GM18508 (cell line): ENCODE measurements at regions not wholly inside any gene's neighbourhood (a gene's known extent, or its start where the extent isn't known, plus 50 kb on each side); places are given as distances from the start of the nearest gene placed in this dataset.
A peak's percentile ranks its signal among the peaks of the same experiment; 100 is the strongest.
"Not testable (repeated sequence)": the region's sequence is repeated elsewhere in the genome, so short reads cannot be mapped to it uniquely, and the experiment has no call there.

Source experiments
- ATAC-seq: cut with Tn5 transposase; IDR thresholded peaks from one replicate; pipeline ENCODE4 v1.9.1; 2021; ENCODE audit warnings: moderate number of reproducible peaks; ENCODE audit not compliant: insufficient read depth, unreplicated experiment

DNA sequence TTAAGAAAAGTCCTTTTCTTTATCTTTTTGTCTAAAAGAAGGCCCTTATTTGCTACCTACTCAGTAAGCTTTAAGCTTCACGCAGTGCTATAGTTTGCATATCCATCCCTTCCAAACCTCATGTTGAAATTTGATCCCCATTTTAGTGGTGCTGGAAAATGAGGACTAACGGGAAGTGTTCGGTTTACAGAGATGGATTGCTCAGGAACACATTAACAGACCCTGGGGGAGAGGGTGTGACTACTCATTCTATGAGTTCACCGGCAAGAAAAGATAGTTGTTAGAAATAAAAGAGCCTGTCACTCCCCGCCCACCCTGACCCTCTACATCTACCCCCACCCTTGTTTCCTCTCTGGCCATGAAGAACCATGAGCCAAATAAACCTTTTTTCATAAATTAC lies 546.2 kb downstream of the MEI4 start:
- ATAC-seq, result no peak

DNA sequence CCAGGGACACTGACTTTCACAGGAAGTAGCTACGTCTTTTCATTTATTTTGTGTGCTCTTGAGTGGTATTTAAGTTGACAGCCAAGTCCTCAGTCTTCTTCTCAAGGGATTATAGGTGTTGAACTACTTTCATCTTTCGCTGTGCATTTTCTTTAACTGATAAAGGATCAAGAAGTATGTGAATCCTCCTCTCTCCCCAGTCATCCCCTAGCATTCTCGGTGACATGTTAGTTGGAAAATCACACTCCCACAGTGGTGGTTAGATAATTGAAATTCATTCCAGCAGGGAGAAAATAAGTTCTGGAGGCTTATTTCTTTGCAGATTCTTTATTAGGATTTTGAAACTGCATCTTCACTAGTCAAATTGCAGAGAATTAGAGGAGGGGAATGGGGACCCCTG lies 569.4 kb downstream of the MEI4 start:
- no peak for ATAC-seq

DNA sequence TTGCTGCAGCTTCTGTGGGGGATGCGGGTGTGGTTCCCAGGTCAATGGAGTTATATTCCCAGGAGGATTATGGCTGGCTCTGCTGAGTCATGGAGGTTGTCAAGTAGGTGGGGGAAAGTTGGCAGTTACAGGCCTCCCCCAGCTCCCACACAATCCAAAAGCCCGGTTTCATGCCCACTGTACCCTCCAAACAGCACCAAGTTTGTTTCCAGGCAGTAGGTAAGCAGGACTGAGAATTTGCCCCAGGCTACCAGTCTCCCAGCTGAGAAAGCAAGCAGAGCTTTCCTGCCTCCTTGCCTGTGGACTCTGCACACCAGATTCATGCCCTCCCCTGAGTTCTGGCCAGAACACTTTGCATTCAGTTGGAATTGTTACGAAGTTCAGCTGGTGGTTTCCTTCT lies 578.2 kb downstream of the MEI4 start:
- ATAC-seq, result no peak

DNA sequence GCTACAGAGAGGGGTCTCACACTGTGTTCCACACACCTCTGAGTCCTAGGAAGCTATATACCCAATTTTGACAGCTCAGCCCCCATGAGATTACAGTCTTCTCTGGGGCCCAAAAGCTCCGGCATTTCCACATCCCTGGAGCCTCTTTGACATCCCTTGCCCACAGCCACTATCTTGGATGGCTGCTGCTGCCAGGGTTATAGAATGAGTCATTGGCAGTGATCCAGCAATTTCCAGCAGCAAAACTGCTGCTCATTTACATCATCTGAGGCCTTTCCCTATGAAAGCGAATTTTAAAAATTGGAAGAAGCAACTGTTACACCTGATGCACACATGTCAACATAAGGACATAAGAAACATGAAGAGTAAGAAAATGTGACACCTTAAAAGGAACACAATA lies 590.7 kb downstream of the MEI4 start:
- no peak for ATAC-seq

DNA sequence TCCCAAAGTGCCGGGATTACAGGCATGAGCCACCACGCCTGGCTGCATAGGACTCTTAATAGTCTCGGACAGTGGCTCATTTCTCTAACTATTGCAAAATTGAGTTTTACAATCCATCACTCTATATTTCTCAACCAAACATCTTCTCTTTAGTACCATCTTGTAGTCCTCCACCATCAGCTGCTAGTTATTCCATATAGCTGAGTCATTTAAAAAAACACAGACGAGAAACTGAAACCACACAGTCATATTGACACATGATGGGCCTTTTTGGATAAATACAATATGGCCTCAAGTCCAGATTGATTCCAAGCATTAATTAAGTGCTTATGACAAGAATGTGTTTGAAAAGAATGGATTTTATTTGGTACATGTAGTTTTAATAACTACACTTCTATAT lies 599.1 kb downstream of the MEI4 start:
- ATAC-seq, result no peak

DNA sequence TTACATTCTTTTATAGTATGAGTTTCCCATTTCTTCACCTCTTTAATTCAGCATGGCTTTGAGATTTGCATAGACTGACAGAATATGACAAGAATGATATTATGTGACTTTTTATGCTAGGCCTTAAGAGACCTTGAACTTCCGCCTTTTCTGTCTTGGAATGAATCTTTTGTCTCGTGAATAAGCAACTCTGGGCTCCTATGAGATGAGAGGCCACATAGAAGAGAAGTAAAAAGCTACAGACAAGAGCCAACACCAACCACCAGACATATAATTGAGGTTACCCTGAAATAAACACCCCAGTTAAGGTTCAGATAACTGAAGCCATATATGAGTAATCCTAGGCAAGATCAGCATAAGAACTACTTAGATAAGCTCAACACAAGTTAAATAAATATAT lies 600.8 kb downstream of the MEI4 start:
- peak; percentile 48 for ATAC-seq

DNA sequence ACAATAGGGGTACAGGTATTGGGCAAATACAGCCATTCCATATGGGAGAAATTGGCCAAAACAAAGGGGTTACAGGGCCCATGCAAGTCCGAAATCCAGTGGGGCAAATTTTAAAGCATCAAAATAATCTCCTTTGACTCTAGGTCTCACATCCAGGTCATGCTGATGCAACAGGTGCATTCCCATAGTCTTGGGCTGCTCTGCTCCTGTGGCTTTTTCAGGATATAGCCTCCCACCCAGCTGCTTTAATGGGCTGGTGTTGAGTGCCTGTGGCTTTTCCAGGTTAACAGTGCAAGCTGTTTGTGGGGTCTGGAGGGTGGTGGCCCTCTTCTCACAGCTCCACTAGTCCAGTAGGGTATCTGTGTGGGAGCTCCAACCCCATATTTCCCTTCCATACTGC lies 607.1 kb downstream of the MEI4 start:
- ATAC-seq, result no peak

DNA sequence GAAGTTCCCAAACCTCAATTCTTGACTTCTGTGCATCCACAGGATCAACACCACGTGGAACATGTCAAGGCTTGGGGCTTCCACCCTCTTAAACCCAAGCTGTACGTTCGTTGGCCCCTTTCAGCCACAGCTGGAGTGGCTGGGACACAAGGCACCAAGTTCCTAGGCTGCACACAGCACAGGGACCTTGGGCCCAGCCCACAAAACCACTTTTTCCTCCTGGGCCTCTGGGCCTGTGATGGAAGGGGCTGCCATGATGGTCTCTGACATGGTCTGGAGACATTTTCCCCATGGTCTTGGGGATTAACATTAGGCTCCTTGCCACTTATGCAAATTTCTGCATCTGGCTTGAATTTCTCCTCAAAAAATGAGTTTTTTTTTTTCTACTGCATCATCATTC lies 606.9 kb upstream of the IRAK1BP1 start:
- ATAC-seq, result not testable (repeated sequence)

DNA sequence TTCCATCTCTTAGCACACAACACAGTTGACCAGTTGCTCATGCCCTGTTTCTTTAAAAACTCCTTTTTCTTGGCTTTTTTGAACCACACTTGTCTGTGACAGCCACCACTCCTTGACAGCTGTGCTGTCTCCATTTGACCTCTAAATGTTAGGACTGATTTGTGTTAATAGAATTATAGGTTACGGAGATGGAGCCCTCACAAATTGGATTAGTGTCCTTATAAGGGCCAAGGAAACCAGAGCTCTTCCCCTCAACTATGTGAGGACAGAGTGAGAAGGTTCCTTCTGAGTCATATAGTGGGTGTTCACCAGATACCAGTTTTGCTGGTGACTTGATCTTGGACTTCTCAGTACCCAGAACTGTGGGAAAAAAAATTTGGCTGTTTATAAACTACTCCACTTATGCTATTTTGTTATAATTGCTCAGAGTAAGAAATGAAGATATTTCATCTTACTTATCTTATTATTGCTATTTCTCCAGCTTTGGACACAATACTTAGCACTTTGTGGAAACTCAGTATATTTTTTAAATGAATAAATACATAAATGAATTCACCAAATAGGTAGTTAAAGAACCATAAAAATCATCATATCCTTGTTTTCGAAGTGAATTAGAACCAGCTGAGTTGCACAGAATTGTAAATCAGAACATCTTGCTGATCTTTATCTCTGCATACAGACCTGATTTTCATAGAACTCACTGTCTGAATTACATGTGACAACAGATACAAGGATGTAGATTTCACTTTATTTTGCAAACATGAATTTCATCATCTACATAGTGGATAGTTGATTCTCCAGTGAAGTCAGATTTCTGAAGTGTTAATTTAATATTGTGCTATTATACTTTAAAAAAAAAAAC lies 598.5 kb upstream of the IRAK1BP1 start:
- no peak for ATAC-seq

DNA sequence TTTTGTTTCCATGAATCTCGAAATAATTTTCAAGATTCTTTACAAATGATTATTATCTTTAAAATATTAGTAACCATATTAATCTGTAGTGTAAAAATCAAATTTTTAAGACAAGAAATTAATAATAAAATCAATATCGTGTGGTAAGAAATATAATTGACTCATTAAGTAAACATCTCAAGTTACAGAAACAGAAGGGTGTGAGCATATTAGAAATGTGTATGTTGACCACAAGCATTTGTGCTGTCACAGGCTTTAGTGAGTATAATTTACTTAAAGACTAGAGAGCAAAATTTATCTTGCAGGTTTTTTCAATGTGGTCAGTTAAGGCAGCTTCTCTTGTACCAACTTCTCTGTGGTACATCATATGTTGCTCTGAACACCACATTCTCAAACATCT lies 566.5 kb upstream of the IRAK1BP1 start:
- no peak for ATAC-seq

DNA sequence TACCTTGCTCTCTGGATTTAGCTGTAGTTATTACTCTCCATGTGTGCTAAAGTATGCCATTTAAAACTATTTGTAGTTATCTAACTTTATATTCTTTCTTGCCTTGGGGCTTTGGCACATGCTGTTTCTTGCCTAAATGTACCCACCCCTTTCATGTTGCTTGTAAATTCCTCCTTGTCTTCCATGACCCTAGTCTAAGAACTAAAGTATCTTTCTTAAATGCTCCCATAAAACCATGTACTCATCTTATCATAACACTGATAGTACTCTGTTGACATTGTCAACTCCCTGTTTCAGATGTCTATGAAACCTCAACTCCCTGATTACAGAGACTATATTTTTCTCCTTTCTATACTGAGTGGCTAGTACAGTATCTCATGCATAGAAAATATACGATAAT lies 564.9 kb upstream of the IRAK1BP1 start:
- no peak for ATAC-seq

DNA sequence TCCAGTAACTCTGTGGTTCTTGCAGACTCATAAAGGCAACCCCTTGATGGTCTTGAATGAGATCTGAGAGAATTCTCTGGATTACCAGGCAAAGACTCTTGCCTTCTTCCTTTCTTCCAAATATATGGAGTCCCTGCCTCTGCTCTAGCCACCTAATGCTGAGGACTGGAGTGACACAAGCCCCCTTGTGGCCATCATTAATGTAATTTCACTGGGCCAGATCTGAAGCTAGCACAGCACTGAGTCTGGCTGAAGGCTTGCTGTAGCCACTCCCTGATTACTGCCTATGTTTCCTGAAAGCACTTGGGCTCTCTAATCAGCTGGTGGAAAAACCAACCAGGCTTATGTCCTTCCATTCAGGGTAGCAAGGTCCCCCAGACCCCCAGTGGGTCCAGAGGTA lies 559.3 kb upstream of the IRAK1BP1 start:
- ATAC-seq, result no peak

DNA sequence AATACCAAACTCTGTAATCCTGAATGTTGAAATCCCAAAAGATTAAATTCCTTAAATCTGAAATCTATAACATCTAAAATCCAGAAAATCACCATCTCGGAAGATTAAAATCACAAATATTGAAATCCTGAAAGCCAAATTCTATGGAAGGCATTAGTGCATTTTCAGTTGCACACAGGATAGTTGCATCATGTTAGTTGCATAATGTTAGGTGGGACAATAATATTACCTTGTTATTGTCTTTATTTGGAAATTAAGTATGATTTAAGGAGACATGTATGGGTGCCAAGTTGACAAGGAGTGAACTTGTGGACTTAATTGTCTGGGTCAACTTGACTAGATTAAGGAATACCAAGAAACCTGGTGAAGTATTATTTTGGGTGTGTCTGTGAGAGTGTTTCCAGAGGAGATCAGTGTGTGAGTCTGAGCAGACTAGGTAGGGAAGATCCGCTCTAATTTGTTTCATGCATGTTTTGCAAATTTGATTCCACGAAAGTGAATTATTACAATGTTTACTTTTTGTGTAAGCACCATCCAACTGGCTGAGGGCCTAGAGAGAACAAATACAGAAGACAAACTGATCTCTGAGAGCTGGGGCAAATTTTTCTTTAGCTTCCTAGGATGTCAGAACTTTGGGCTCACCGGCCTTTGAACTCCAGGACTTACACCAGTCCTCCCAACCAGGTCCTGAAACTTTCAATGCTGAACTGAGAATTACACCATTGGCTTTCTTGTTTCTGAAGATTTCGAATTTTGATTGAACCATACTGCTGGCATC lies 545.1 kb upstream of the IRAK1BP1 start:
- no peak for ATAC-seq

DNA sequence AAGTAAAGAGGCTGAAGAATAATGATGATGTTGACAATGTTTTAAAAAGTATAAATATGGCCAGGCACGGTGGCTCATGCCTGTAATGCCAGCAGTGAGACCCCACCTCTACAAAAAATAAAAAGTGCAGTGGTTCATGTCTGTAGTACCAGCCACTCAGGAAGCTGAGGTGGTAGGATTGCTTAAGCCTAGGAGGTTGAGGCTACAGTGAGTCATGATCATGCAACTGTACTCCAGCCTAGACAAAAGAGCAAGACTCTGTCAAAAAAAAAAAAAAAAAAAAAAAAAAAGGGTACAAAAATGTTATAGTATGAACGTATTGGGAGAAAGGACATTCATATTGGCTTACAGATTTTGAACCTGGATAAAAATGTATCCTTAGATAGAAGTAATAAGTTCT lies 543.1 kb upstream of the IRAK1BP1 start:
- no peak for ATAC-seq

DNA sequence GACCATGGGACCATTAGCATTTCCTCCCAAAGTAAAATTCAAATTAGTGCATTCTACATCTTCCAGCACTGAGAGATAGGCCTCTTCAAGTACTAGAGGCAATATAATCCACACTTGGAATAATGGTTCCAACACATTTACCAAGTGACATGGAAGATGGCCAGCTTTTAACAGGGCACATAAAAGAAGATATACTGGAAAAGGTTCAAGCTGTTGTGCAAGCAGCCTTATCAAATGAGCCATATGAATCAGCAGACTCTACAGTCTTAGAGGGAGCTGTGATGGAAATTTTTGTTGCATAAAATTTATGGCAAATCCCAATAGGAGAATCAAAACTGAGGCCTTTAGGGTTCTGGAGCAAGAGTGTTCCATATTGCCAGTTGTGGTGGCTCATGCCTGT lies 526.6 kb upstream of the IRAK1BP1 start:
- no peak for ATAC-seq

DNA sequence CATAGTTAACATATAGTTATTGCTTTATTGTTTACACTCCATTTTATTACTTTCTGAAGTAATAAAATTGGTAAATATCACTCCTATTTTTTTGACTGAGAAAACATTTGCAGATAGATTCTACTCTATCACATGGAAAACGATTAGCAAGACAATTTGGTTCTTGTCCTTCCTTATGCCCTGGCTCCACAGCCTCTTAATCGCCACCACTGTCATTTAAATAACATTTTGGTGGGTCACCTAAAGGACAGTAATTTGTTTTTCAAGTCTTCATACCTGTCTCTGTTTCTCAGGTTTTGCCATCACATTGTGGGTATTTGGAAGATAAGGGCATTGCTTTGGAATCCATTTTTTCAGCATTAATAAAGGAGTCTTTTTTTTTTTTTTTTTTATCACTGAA lies 521.5 kb upstream of the IRAK1BP1 start:
- no peak for ATAC-seq

DNA sequence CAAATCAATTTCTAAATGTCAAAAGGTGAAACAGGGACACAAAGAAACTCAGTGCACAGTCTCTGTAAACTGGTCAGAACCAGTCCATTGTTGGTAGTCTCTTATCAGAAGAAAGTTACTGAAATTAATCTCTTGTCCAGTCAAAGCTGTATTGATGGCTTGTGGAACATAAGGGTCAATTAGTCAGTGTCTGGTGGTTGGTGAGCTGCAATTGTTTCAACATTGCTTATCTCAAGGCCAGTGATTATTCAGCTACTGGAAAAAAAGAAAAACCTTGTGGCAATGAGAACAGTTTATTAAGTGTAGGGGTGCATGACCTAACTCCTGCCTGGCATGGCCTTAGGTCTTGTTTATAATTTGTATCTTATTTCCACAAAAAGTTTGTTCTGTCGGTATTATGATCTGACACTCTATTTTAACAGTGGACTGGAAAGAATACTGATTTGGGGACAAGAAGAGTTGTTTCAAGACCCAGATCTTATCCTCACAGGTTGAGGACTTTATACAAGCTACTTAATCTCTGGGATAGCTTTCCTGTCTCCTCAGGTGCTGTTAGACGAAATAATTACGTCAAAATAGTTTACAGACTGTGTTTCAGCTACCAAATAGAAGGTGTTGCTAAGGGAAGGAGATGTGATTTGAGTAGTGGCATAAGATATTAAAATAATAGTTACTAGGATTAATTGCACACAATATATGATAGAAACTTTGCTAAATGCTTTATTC lies 520.0 kb upstream of the IRAK1BP1 start:
- ATAC-seq, result no peak

DNA sequence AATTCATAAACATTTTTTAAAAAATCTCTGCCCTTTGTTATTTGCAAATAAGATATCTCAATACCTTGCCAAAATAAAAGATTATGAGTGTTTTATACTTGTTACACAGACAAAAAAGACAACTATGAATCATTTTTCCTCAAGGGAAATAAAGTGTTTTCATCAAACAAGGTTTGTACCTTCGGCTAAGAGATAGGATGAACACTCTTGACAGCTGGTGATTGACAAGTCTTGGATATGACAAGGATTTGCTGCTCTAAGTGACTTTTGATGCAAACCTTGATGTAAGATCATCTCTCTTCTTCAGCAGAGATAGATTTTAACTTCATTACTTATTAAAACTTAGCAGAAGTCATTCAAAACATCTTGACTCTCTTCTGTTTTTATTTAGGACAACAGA lies 514.3 kb upstream of the IRAK1BP1 start:
- ATAC-seq, result no peak

DNA sequence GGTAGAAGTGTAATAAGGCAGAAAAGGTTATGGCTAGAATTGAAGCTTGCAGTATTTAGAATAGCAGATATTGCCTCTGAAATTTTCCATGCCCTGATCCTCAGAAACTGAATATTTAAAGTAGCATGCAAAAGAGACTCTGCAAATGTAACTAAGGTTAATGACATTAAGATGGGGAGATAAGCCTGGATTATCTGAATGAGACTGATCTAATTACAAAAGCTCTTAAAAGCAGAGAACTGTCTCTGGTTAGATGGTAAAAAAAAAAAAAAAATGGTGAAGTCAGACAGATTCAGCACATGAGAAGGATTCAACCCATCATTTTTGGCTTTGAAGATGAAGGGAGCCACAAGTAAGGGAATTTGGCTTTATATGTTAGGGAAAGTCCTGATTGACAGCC lies 503.7 kb upstream of the IRAK1BP1 start:
- ATAC-seq, result no peak

DNA sequence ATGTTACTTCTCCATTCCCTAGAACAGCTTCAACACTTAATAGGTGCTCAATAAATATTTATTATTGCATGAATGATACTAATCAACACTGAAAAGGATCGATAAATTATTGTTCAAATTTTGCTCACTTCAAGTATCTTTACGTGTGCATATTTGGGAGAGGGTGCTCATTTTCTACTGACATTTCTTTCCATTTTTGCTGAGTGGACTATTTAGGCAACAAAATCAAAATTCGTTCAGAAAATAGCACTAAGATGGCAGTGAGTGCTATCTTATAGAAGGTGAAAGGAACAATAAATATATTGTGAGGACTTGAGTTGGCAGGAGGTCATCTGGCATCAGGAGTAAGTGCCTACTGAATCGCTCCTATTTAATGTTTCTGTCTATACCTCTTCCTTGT lies 501.9 kb upstream of the IRAK1BP1 start:
- ATAC-seq, result no peak

DNA sequence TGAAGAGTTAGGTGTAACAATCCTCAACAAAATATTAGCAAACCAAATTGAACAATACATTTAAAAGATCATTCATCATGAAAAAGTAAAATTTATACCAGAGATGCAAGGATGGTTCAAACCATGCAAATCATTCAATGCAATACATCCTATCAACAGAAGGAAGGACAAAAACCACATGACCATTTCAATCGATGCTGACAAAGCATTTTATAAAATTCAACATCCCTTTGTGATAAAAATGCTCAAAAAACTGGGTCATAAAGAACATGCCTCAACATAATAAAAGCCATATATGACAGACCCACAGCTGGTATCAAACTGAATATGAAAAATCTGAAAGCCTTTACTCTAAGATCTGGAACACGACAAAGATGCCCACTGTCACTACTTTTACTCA lies 490.3 kb upstream of the IRAK1BP1 start:
- no peak for ATAC-seq
